ENCODE measurements at regions not wholly inside any gene's neighbourhood (a gene's known extent, or its start where the extent isn't known, plus 50 kb on each side); places are given as distances from the start of the nearest gene placed in this dataset.
"Not testable (repeated sequence)": the region's sequence is repeated elsewhere in the genome, so short reads cannot be mapped to it uniquely, and the experiment has no call there.

DNA sequence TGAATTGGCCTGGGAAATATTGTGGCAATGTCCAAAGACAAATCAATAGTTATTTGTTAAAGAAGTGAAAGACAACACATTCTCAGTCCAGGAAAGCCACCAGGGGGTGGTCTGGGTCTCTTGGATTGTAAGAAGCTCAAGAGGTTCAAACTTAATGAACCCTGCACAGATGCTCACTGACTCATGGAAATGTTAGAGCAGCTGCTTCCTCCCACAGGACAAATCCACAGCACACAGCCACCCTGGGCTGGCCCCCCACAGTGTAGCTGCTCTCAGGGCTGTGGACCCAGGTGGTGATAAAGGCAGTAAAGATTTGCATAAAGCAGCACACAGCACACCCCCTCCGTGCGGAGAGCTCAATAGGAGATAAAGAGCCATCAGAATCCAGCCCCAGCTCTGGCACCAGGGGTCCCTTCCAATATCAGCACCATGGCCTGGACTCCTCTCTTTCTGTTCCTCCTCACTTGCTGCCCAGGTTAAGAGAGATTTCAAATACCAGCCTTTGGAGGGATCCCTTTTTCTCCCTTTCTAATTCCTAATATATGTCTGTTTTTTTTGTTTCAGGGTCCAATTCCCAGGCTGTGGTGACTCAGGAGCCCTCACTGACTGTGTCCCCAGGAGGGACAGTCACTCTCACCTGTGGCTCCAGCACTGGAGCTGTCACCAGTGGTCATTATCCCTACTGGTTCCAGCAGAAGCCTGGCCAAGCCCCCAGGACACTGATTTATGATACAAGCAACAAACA is 124.8 kb downstream of the VPREB1 start:
- TF ChIP-seq, protein P1, sequence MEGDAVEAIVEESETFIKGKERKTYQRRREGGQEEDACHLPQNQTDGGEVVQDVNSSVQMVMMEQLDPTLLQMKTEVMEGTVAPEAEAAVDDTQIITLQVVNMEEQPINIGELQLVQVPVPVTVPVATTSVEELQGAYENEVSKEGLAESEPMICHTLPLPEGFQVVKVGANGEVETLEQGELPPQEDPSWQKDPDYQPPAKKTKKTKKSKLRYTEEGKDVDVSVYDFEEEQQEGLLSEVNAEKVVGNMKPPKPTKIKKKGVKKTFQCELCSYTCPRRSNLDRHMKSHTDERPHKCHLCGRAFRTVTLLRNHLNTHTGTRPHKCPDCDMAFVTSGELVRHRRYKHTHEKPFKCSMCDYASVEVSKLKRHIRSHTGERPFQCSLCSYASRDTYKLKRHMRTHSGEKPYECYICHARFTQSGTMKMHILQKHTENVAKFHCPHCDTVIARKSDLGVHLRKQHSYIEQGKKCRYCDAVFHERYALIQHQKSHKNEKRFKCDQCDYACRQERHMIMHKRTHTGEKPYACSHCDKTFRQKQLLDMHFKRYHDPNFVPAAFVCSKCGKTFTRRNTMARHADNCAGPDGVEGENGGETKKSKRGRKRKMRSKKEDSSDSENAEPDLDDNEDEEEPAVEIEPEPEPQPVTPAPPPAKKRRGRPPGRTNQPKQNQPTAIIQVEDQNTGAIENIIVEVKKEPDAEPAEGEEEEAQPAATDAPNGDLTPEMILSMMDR (conservative IDR thresholded peaks at IDR 0.05 in 1 of 2, IDR thresholded peaks at IDR 0.05 in 1 of 2; ENCODE audit: low read depth in 1 of 2, low read length in 2 of 2): not testable (repeated sequence)
- not testable (repeated sequence) for TF ChIP-seq EZH2 (IDR thresholded peaks at IDR 0.05; ENCODE audit: low read length, missing control alignments)

Measured in fibroblast of lung (primary cell).